ENCODE measurements at regions not wholly inside any gene's neighbourhood (a gene's known extent, or its start where the extent isn't known, plus 50 kb on each side); places are given as distances from the start of the nearest gene placed in this dataset.

- no peak for TF ChIP-seq CTCF (IDR thresholded peaks at IDR 0.05)
- TF ChIP-seq POLR2A (IDR thresholded peaks at IDR 0.05): no peak
These were observed 705.9 kb downstream of the CCDC85A start for GRCh38 chr2:56889738-56890137.

Measured in tibial nerve (tissue), 3 donors.